ENCODE measurements at regions not wholly inside any gene's neighbourhood (a gene's known extent, or its start where the extent isn't known, plus 50 kb on each side); places are given as distances from the start of the nearest gene placed in this dataset.

DNA sequence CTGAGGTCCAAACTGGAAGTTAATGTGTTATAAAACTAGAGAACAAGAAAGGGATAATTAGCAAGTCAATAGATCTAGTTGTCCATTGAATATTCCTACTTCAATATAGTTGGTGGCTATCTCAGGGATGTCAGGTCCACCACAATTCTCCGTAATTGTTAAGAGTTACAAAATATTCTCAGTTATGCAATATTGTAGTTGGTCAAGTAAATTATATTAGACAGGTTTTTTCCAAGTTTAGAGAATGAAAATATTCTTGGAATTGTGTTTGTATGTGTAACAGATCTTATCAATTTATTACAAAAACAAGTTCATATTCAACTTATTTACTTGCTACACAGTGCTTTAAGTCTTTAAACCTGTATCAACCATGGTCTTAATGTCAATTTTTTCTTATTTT lies 547.4 kb downstream of the SPRY1 start:
- peaks cover 0 to 3% (median 0%) of the 10 kb centered on the region in 4 donors for H3K4me1 ChIP-seq
- no peaks in the 10 kb centered on the region for H3K36me3 ChIP-seq
- TF ChIP-seq POLR2AphosphoS5 (IDR thresholded peaks at IDR 0.05): no peak
- TF ChIP-seq EP300 (IDR thresholded peaks at IDR 0.05): no peak
- TF ChIP-seq POLR2A (IDR thresholded peaks at IDR 0.05): no peak
- TF ChIP-seq, protein P1, sequence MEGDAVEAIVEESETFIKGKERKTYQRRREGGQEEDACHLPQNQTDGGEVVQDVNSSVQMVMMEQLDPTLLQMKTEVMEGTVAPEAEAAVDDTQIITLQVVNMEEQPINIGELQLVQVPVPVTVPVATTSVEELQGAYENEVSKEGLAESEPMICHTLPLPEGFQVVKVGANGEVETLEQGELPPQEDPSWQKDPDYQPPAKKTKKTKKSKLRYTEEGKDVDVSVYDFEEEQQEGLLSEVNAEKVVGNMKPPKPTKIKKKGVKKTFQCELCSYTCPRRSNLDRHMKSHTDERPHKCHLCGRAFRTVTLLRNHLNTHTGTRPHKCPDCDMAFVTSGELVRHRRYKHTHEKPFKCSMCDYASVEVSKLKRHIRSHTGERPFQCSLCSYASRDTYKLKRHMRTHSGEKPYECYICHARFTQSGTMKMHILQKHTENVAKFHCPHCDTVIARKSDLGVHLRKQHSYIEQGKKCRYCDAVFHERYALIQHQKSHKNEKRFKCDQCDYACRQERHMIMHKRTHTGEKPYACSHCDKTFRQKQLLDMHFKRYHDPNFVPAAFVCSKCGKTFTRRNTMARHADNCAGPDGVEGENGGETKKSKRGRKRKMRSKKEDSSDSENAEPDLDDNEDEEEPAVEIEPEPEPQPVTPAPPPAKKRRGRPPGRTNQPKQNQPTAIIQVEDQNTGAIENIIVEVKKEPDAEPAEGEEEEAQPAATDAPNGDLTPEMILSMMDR (IDR thresholded peaks at IDR 0.05): no peak
- 65 to 89% methylated on average over 1 of the region's 1 CpG for WGBS, 2 donors
- H3K27ac ChIP-seq: no peak overlapping the region
- no peaks in the 10 kb centered on the region for H3K9me3 ChIP-seq
- DNase-seq (no peak), ATAC-seq (ENCODE audit: low FRiP score in 2 of 2) (no peak)
- H3K27me3 ChIP-seq: no peaks in the 10 kb centered on the region
- H3K4me3 ChIP-seq: no peak overlapping the region

DNA sequence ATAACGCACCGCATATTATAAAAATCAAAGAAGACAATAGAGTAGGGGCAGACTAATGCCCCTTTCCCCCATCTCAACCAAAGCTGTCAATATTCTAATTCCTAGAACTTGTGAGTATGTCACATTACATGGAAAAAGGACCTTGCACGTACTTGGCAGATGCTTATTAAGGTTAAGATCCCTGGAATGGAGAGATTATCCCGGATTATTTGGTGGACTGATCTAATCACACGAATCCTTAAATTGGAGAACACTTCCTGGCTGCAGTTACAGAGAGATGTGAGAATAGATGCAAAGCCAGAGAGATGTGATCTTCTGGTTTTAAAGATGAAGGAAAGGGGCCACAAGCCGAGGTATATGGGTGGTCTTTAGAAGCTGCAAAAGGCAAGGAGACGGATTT lies 548.7 kb downstream of the SPRY1 start:
- no peaks in the 10 kb centered on the region for H3K27me3 ChIP-seq

GRCh38 chr4:123950530-123950929 lies 553.9 kb downstream of the SPRY1 start:
- no peak for ATAC-seq (ENCODE audit: low FRiP score in 2 of 2)
- no peak for TF ChIP-seq POLR2A (IDR thresholded peaks at IDR 0.05)
- TF ChIP-seq POLR2AphosphoS5 (IDR thresholded peaks at IDR 0.05): no peak
- TF ChIP-seq EP300 (IDR thresholded peaks at IDR 0.05): no peak

More for the DNA sequence above, 548.7 kb downstream of the SPRY1 start:
- no peak for DNase-seq
- no peak for TF ChIP-seq POLR2AphosphoS5 (IDR thresholded peaks at IDR 0.05)
- TF ChIP-seq POLR2A (IDR thresholded peaks at IDR 0.05): no peak
- TF ChIP-seq, protein P1 (IDR thresholded peaks at IDR 0.05): no peak
- TF ChIP-seq EP300 (IDR thresholded peaks at IDR 0.05): no peak
- Histone ChIP-seq H3K36me3 (no peaks in the 10 kb centered on the region), H3K9me3 (no peaks in the 10 kb centered on the region), H3K4me3 (no peak overlapping the region), H3K27ac (no peak overlapping the region), H3K4me1 (no peaks in the 10 kb centered on the region)
- WGBS, 2 donors: 90 to 95% methylated on average over 7 of the region's 7 CpGs
- ATAC-seq (ENCODE audit: low FRiP score in 2 of 2): no peak

GRCh38 chr4:123952530-123953274 lies 556.1 kb downstream of the SPRY1 start:
- TF ChIP-seq EP300 (IDR thresholded peaks at IDR 0.05): no peak
- no peak for TF ChIP-seq POLR2AphosphoS5 (IDR thresholded peaks at IDR 0.05)
- TF ChIP-seq, protein P1 (IDR thresholded peaks at IDR 0.05): no peak
- no peak for TF ChIP-seq POLR2A (IDR thresholded peaks at IDR 0.05)
- Histone ChIP-seq H3K27me3 (no peaks in the 10 kb centered on the region), H3K4me1 (no peaks in the 10 kb centered on the region), H3K4me3 (no peak overlapping the region), H3K9me3 (no peaks in the 10 kb centered on the region), H3K36me3 (no peaks in the 10 kb centered on the region), H3K27ac (no peak overlapping the region)
- WGBS, 2 donors: 53 to 54% methylated on average over 3 of the region's 3 CpGs
- DNase-seq: no peak
- ATAC-seq (ENCODE audit: low FRiP score in 2 of 2): no peak

More at GRCh38 chr4:123950530-123950929, 553.9 kb downstream of the SPRY1 start:
- Histone ChIP-seq H3K27ac (no peak overlapping the region), H3K4me3 (no peak overlapping the region), H3K9me3 (no peaks in the 10 kb centered on the region), H3K4me1 (no peaks in the 10 kb centered on the region), H3K36me3 (no peaks in the 10 kb centered on the region), H3K27me3 (no peaks in the 10 kb centered on the region)
- no peak for DNase-seq

DNA sequence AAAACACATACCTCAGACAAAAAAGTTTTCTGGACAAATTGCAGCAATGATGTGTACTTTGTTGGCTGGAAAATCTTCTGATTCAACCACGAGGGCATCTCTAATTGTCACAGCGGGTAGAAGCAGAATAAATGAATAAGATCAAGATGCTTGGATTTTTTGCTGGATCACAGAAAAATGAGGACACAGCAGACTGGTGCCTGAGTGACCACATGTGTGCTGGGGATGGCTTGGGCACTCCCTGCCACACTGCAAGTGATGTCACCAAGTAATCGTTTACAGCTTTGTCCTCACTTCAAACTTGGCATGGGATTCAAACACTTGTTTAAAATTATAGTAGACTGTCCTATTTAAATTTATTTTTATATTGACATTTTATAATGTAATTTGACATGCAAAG lies 557.0 kb downstream of the SPRY1 start:
- Histone ChIP-seq H3K36me3 (no peaks in the 10 kb centered on the region), H3K27me3 (no peaks in the 10 kb centered on the region), H3K4me3 (no peak overlapping the region), H3K4me1 (no peaks in the 10 kb centered on the region), H3K9me3 (no peaks in the 10 kb centered on the region), H3K27ac (no peak overlapping the region)
- DNase-seq (no peak), ATAC-seq (ENCODE audit: low FRiP score in 2 of 2) (no peak)
- WGBS, 2 donors: 74 to 78% methylated on average over 3 of the region's 3 CpGs
- TF ChIP-seq POLR2A (IDR thresholded peaks at IDR 0.05) (no peak), POLR2AphosphoS5 (IDR thresholded peaks at IDR 0.05) (no peak), EP300 (IDR thresholded peaks at IDR 0.05) (no peak)
- TF ChIP-seq, protein P1 (IDR thresholded peaks at IDR 0.05): no peak

Measured in upper lobe of left lung (tissue), 6 donors.